ENCODE measurements at regions not wholly inside any gene's neighbourhood (a gene's known extent, or its start where the extent isn't known, plus 50 kb on each side); places are given as distances from the start of the nearest gene placed in this dataset.

- RAD21 ChIA-PET (ENCODE audit: low non-redundant PET in 1 of 2, low total read pairs in 2 of 2, uncharacterized antibody in 2 of 2, unreplicated experiment in 2 of 2): no interaction called here
- Histone ChIP-seq H3K27ac (ENCODE audit: low read depth, low read length) (no peak overlapping the region), H3K27me3 (ENCODE audit: insufficient read depth, low read length) (no peaks in the 10 kb centered on the region), H3K4me1 (ENCODE audit: control insufficient read depth in 1 of 2, insufficient read depth in 2 of 2, low read length in 2 of 2) (no peaks in the 10 kb centered on the region), H3K4me3 (replicated peaks in 1 of 2; ENCODE audit: low read depth in 1 of 2, low read length in 2 of 2) (no peak overlapping the region), H3K9me2 (ENCODE audit: insufficient read depth) (no peaks in the 10 kb centered on the region), H3K4me2 (ENCODE audit: low read length) (no peak overlapping the region), H3K36me3 (ENCODE audit: control insufficient read depth in 1 of 2, insufficient read depth in 2 of 2, low read length in 2 of 2) (no peaks in the 10 kb centered on the region), H3K9me3 (ENCODE audit: control insufficient read depth in 1 of 2, insufficient read depth in 1 of 2, low read depth in 1 of 2, low read length in 2 of 2) (no peaks in the 10 kb centered on the region), H2AFZ (ENCODE audit: low read depth, low read length, poor library complexity, severe bottlenecking) (no peak overlapping the region), H3K9ac (ENCODE audit: low read length) (no peak overlapping the region), H4K20me1 (ENCODE audit: insufficient read depth) (no peaks in the 10 kb centered on the region), H3K79me2 (ENCODE audit: insufficient read depth, low read length) (no peaks in the 10 kb centered on the region)
- POLR2A ChIA-PET: no interaction called here
- ATAC-seq (no peak), DNase-seq (ENCODE audit: low read depth, low spot score) (no peak)
- no TSS peak for BruUV-seq (replicated peaks)
- CTCF ChIA-PET: no interaction called here
- intact Hi-C loops (cut with micrococcal nuclease): no loop called here
- no peak for TF ChIP-seq POLR2AphosphoS5 (IDR thresholded peaks at IDR 0.05; ENCODE audit: low read depth, low read length)
These were observed 549.5 kb upstream of the ID2 start for GRCh38 chr2:8132351-8132831.

DNA sequence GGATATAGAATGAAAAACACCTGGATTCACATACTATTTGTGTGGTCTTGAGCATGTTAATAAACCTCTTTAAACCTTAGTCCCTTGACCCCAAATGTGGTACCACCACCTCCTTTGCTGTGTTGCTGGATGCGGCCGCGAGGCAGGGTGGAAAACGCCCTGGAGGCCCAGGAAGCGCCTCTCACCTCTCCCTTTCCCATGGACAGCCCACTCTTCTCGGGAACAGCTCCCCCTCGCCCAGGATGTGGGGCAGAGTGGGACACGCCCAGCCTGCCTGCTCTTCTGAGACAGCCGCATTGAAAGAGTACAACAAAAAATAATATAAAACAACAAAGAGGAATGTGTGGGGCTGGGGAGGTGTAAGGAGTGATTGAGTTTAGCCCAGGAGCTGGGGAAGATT is 549.0 kb upstream of the ID2 start:
- Histone ChIP-seq H4K20me1 (ENCODE audit: insufficient read depth) (no peaks in the 10 kb centered on the region), H3K27me3 (ENCODE audit: insufficient read depth, low read length) (no peaks in the 10 kb centered on the region), H3K79me2 (ENCODE audit: insufficient read depth, low read length) (no peaks in the 10 kb centered on the region), H3K4me3 (replicated peaks in 1 of 2; ENCODE audit: low read depth in 1 of 2, low read length in 2 of 2) (no peak overlapping the region), H3K9me2 (ENCODE audit: insufficient read depth) (no peaks in the 10 kb centered on the region), H2AFZ (ENCODE audit: low read depth, low read length, poor library complexity, severe bottlenecking) (no peak overlapping the region), H3K36me3 (ENCODE audit: control insufficient read depth in 1 of 2, insufficient read depth in 2 of 2, low read length in 2 of 2) (no peaks in the 10 kb centered on the region), H3K9ac (ENCODE audit: low read length) (no peak overlapping the region), H3K4me1 (ENCODE audit: control insufficient read depth in 1 of 2, insufficient read depth in 2 of 2, low read length in 2 of 2) (no peaks in the 10 kb centered on the region), H3K9me3 (ENCODE audit: control insufficient read depth in 1 of 2, insufficient read depth in 1 of 2, low read depth in 1 of 2, low read length in 2 of 2) (no peaks in the 10 kb centered on the region), H3K4me2 (ENCODE audit: low read length) (no peak overlapping the region), H3K27ac (ENCODE audit: low read depth, low read length) (no peak overlapping the region)
- BruUV-seq (replicated peaks): no TSS peak
- no peak for ATAC-seq
- ChIA-PET POLR2A (no interaction called here), CTCF (no interaction called here), RAD21 (ENCODE audit: low non-redundant PET in 1 of 2, low total read pairs in 2 of 2, uncharacterized antibody in 2 of 2, unreplicated experiment in 2 of 2) (no interaction called here)
- DNase-seq (ENCODE audit: low read depth, low spot score): no peak
- intact Hi-C loops (cut with micrococcal nuclease): no loop called here
- TF ChIP-seq SP1 (IDR thresholded peaks at IDR 0.05; ENCODE audit: low read depth) (no peak), CBX3 (IDR thresholded peaks at IDR 0.05; ENCODE audit: low read depth) (no peak), JUND (IDR thresholded peaks at IDR 0.05) (no peak), TCF7L2 (IDR thresholded peaks at IDR 0.05; ENCODE audit: borderline replicate concordance, extremely low read depth, insufficient read depth, insufficient read length) (no peak), ZBTB33 (IDR thresholded peaks at IDR 0.05; ENCODE audit: extremely low read depth, insufficient replicate concordance, low read length) (no peak), EGR1 (IDR thresholded peaks at IDR 0.05; ENCODE audit: low read depth) (no peak), RAD21 (IDR thresholded peaks at IDR 0.05; ENCODE audit: low read depth) (no peak), SRF (IDR thresholded peaks at IDR 0.05; ENCODE audit: low read depth) (no peak), ELF1 (IDR thresholded peaks at IDR 0.05; ENCODE audit: borderline replicate concordance, low read depth) (no peak), CTCF (IDR thresholded peaks at IDR 0.05 in 2 of 3, conservative IDR thresholded peaks at IDR 0.05 in 1 of 3; ENCODE audit: borderline replicate concordance in 1 of 3, insufficient read depth in 1 of 3, low read depth in 2 of 3, low read length in 2 of 3) (no peak), ZFX (IDR thresholded peaks at IDR 0.05) (no peak), CEBPB (IDR thresholded peaks at IDR 0.05; ENCODE audit: low read depth) (no peak)
- TF ChIP-seq, protein P1, sequence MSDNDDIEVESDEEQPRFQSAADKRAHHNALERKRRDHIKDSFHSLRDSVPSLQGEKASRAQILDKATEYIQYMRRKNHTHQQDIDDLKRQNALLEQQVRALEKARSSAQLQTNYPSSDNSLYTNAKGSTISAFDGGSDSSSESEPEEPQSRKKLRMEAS (IDR thresholded peaks at IDR 0.05): no peak
- TF ChIP-seq, protein P2, sequence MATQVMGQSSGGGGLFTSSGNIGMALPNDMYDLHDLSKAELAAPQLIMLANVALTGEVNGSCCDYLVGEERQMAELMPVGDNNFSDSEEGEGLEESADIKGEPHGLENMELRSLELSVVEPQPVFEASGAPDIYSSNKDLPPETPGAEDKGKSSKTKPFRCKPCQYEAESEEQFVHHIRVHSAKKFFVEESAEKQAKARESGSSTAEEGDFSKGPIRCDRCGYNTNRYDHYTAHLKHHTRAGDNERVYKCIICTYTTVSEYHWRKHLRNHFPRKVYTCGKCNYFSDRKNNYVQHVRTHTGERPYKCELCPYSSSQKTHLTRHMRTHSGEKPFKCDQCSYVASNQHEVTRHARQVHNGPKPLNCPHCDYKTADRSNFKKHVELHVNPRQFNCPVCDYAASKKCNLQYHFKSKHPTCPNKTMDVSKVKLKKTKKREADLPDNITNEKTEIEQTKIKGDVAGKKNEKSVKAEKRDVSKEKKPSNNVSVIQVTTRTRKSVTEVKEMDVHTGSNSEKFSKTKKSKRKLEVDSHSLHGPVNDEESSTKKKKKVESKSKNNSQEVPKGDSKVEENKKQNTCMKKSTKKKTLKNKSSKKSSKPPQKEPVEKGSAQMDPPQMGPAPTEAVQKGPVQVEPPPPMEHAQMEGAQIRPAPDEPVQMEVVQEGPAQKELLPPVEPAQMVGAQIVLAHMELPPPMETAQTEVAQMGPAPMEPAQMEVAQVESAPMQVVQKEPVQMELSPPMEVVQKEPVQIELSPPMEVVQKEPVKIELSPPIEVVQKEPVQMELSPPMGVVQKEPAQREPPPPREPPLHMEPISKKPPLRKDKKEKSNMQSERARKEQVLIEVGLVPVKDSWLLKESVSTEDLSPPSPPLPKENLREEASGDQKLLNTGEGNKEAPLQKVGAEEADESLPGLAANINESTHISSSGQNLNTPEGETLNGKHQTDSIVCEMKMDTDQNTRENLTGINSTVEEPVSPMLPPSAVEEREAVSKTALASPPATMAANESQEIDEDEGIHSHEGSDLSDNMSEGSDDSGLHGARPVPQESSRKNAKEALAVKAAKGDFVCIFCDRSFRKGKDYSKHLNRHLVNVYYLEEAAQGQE (IDR thresholded peaks at IDR 0.05; ENCODE audit: low read depth): no peak
